Suppressor macrophage treated with lipopolysaccharide for 4 hours (primary cell): ENCODE measurements at regions not wholly inside any gene's neighbourhood (a gene's known extent, or its start where the extent isn't known, plus 50 kb on each side); places are given as distances from the start of the nearest gene placed in this dataset.
A peak's percentile ranks its signal among the peaks of the same experiment; 100 is the strongest.

Experiments used
- DNase-seq: peaks from one replicate; pipeline ENCODE4 v3.0.0-alpha.2; 2020

DNA sequence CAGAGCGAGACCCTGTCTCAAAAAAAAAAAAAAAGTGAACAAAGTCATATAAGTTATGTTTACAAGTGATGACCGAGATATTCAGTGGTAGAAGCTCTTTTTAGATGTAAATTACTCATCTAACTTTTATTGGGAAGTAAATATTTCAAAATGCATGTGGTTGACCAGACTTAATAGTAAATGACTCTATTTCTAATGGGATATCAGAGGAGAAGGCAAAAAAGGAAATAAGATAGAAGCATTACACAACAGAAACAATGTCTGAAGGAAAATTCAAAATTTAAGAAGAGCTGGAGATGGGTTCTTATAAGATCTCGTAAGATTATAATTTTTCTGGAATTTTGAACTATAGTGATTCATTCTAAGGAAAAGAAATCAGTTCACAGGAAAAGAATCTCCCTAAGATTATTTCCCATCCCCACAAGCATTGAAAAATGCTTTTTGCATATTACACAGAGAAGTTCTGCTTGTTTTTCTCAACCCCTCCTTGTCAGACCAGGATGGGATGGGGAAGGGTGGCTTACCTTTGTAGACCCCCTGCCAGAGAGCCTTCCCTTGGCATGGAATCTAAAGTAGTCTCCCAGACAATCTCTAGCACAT is 63.1 kb upstream of the STK38L start:
- DNase-seq: peak; percentile 71

- DNase-seq: no peak
Measured at GRCh38 chr12:27183342-27183741, 60.7 kb upstream of the STK38L start.

GRCh38 chr12:27185234-27186021 is 58.7 kb upstream of the STK38L start:
- no peak for DNase-seq

GRCh38 chr12:27186022-27186839 is 57.9 kb upstream of the STK38L start:
- DNase-seq: no peak

DNA sequence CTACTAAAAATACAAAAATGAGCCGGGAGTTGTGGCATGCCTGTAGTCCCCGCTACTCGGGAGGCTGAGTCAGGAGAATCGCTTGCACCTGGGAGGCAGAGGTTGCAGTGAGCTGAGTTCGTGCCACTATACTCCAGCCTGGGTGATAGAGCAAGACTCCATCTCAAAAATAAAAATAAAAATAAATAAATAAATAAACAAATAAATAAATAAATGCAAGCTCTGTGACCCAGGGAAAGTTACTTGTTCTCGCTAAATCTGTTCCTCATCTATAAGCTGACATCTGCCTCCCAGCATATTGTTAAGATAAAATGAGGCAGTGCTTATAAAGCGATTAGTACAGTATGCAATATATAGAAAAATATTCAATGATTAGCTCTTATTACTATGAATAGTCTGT is 56.4 kb upstream of the STK38L start:
- DNase-seq: no peak

- no peak for DNase-seq
Measured at GRCh38 chr12:27190761-27191160, 53.3 kb upstream of the STK38L start.

- DNase-seq: no peak
Measured at GRCh38 chr12:27191531-27191930, 52.6 kb upstream of the STK38L start.

- no peak for DNase-seq
Measured at GRCh38 chr12:27192118-27192802, 51.8 kb upstream of the STK38L start.

DNA sequence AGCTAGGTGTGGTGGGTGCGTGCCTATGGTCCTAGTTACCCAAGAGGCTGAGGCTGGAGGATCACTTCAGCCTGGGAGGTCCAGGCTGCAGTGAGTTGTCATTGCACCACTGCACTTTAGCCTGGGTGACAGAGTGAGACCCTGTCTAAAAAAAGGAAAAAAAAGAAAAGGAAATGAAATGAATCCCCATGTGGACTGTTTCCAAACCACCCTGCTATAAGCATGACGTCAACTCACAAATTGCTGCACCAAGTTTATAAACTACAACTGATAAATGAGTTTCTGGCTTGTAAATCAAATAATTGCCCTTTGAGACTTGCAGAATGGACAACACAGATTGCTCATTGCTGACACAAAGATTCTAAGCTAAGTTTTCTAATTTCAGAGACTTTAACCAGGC is 51.0 kb upstream of the STK38L start:
- DNase-seq: peak; percentile 34

- DNase-seq: no peak
Measured at GRCh38 chr12:27193854-27194544, 50.1 kb upstream of the STK38L start.
